Fibroblast of lung (primary cell): ENCODE measurements at regions not wholly inside any gene's neighbourhood (a gene's known extent, or its start where the extent isn't known, plus 50 kb on each side); places are given as distances from the start of the nearest gene placed in this dataset.

Experiments used
- DNase-seq, 2 donors: peaks; one replicate each; pipeline versions ENCODE4 v3.0.0 to v3.0.0-alpha.2; 2010; ENCODE audit warnings: low read depth in 2 of 2
- H2AFZ ChIP-seq: 2 replicates; pipeline ENCODE4 v1.5.1; 2012; ENCODE audit warnings: low read length, control low read depth, inconsistent platforms
- H3K27ac ChIP-seq: 2 replicates; pipeline ENCODE4 v1.5.1; 2011; ENCODE audit warnings: low read length, control low read depth; ENCODE audit not compliant: insufficient read depth
- H3K27me3 ChIP-seq: 2 replicates; pipeline ENCODE4 v1.5.1; 2011; ENCODE audit warnings: mild to moderate bottlenecking, low read length; ENCODE audit not compliant: control insufficient read depth, insufficient read depth
- H3K36me3 ChIP-seq: 2 replicates; pipeline ENCODE4 v1.5.1; 2011; ENCODE audit warnings: low read length; ENCODE audit not compliant: control insufficient read depth, insufficient read depth
- H3K4me1 ChIP-seq: 2 replicates; pipeline ENCODE4 v1.5.1; 2011; ENCODE audit warnings: low read length; ENCODE audit not compliant: control insufficient read depth, insufficient read depth; ENCODE audit errors: extremely low read depth
- H3K4me2 ChIP-seq: 2 replicates; pipeline ENCODE4 v1.5.1; 2011; ENCODE audit warnings: low read length, control low read depth; ENCODE audit not compliant: insufficient read depth; ENCODE audit errors: extremely low read depth
- H3K4me3 ChIP-seq, 4 experiments: fragments of 200-600 bp in 1 of 4; sonication (generic) in 1 of 4; replicated peaks in 1 of 4; 2 replicates each; pipeline ENCODE4 v1.5.1; 2011 to 2016; ENCODE audit warnings: low read length in 4 of 4, low read depth in 3 of 4, mild to moderate bottlenecking in 3 of 4, control low read depth in 2 of 4, inconsistent platforms in 1 of 4, mixed read lengths in 1 of 4; ENCODE audit not compliant: insufficient read depth in 1 of 4; ENCODE audit errors: control extremely low read depth in 1 of 4
- H3K79me2 ChIP-seq: 2 replicates; pipeline ENCODE4 v1.5.1; 2012; ENCODE audit warnings: mild to moderate bottlenecking, low read length, inconsistent platforms; ENCODE audit not compliant: control insufficient read depth, insufficient read depth
- H3K9ac ChIP-seq: 2 replicates; pipeline ENCODE4 v1.5.1; 2011; ENCODE audit warnings: mild to moderate bottlenecking, low read length, control low read depth; ENCODE audit not compliant: insufficient read depth
- H3K9me3 ChIP-seq: 2 replicates; pipeline ENCODE4 v1.5.1; 2012; ENCODE audit warnings: low read depth, low read length; ENCODE audit not compliant: control insufficient read depth, insufficient read depth
- H4K20me1 ChIP-seq: 2 replicates; pipeline ENCODE4 v1.5.1; 2011; ENCODE audit warnings: low read length; ENCODE audit not compliant: control insufficient read depth, insufficient read depth; ENCODE audit errors: extremely low read depth
- CTCF ChIP-seq, 2 donors: IDR thresholded peaks in 1 of 2; conservative IDR thresholded peaks in 1 of 2; 1 replicate in 1 of 2; 2 replicates in 1 of 2; pipeline ENCODE4 v1.5.1; 2011 to 2012; ENCODE audit warnings: low read length in 2 of 2, control low read depth in 1 of 2, inconsistent platforms in 1 of 2, low read depth in 1 of 2, mild to moderate bottlenecking in 1 of 2
- EZH2 ChIP-seq: IDR thresholded peaks from 2 replicates; pipeline ENCODE4 v1.5.1; 2012; ENCODE audit warnings: low read length, control low read depth, mild to moderate bottlenecking; ENCODE audit errors: missing control alignments

GRCh38 chr10:120251821-120252442, 205.1 kb upstream of the PLPP4 start:
- no peak for TF ChIP-seq CTCF (conservative IDR thresholded peaks at IDR 0.05 in 1 of 2, IDR thresholded peaks at IDR 0.05 in 1 of 2; ENCODE audit: low read depth in 1 of 2, low read length in 2 of 2)
- no peak for TF ChIP-seq EZH2
- Histone ChIP-seq H3K79me2 (no peaks in the 10 kb centered on the region), H3K4me2 (no peak overlapping the region), H4K20me1 (no peaks in the 10 kb centered on the region), H3K4me3 (no peak overlapping the region), H3K36me3 (no peaks in the 10 kb centered on the region), H3K9ac (no peak overlapping the region), H3K27ac (no peak overlapping the region), H2AFZ (no peak overlapping the region), H3K27me3 (no peaks in the 10 kb centered on the region), H3K9me3 (no peaks in the 10 kb centered on the region), H3K4me1 (no peaks in the 10 kb centered on the region)
- DNase-seq: no peak

GRCh38 chr10:120253131-120253530, 203.9 kb upstream of the PLPP4 start:
- Histone ChIP-seq H3K9ac (no peak overlapping the region), H3K79me2 (no peaks in the 10 kb centered on the region), H3K4me2 (no peak overlapping the region), H4K20me1 (no peaks in the 10 kb centered on the region), H3K4me3 (no peak overlapping the region), H3K9me3 (no peaks in the 10 kb centered on the region), H3K36me3 (no peaks in the 10 kb centered on the region), H3K27me3 (no peaks in the 10 kb centered on the region), H2AFZ (no peak overlapping the region), H3K27ac (no peak overlapping the region), H3K4me1 (no peaks in the 10 kb centered on the region)
- no peak for DNase-seq
- TF ChIP-seq CTCF (conservative IDR thresholded peaks at IDR 0.05 in 1 of 2, IDR thresholded peaks at IDR 0.05 in 1 of 2; ENCODE audit: low read depth in 1 of 2, low read length in 2 of 2) (no peak), EZH2 (no peak)

GRCh38 chr10:120260456-120260855, 196.6 kb upstream of the PLPP4 start:
- Histone ChIP-seq H3K27me3 (no peaks in the 10 kb centered on the region), H3K79me2 (no peaks in the 10 kb centered on the region), H3K9me3 (no peaks in the 10 kb centered on the region), H3K4me2 (no peak overlapping the region), H2AFZ (no peak overlapping the region), H3K4me1 (no peaks in the 10 kb centered on the region), H3K4me3 (no peak overlapping the region), H3K9ac (no peak overlapping the region), H3K27ac (no peak overlapping the region), H4K20me1 (no peaks in the 10 kb centered on the region), H3K36me3 (no peaks in the 10 kb centered on the region)
- no peak for DNase-seq
- no peak for TF ChIP-seq CTCF (conservative IDR thresholded peaks at IDR 0.05 in 1 of 2, IDR thresholded peaks at IDR 0.05 in 1 of 2; ENCODE audit: low read depth in 1 of 2, low read length in 2 of 2)
- no peak for TF ChIP-seq EZH2
